HG03575 (cell line): ENCODE measurements at regions not wholly inside any gene's neighbourhood (a gene's known extent, or its start where the extent isn't known, plus 50 kb on each side); places are given as distances from the start of the nearest gene placed in this dataset.
"Not testable (repeated sequence)": the region's sequence is repeated elsewhere in the genome, so short reads cannot be mapped to it uniquely, and the experiment has no call there.

Experiments used
- ATAC-seq: cut with Tn5 transposase; IDR thresholded peaks from one replicate; pipeline ENCODE4 v1.9.1; 2021; ENCODE audit not compliant: unreplicated experiment, insufficient number of reproducible peaks, low FRiP score; ENCODE audit errors: extremely low read depth

GRCh38 chr14:71554323-71554722 lies 377.9 kb upstream of the RGS6 start:
- ATAC-seq: no peak

GRCh38 chr14:71554959-71555612 lies 377.1 kb upstream of the RGS6 start:
- peak; percentile 8 for ATAC-seq

- ATAC-seq: peak; percentile 48
Observed at GRCh38 chr14:71555654-71556559, 376.3 kb upstream of the RGS6 start.

- no peak for ATAC-seq
Observed at GRCh38 chr14:71556730-71557129, 375.5 kb upstream of the RGS6 start.

GRCh38 chr14:71557351-71557750 lies 374.9 kb upstream of the RGS6 start:
- no peak for ATAC-seq

GRCh38 chr14:71558943-71559342 lies 373.3 kb upstream of the RGS6 start:
- ATAC-seq: not testable (repeated sequence)

GRCh38 chr14:71560751-71561150 lies 371.5 kb upstream of the RGS6 start:
- ATAC-seq: no peak

GRCh38 chr14:71563492-71564153 lies 368.6 kb upstream of the RGS6 start:
- no peak for ATAC-seq

GRCh38 chr14:71566276-71566675 lies 366.0 kb upstream of the RGS6 start:
- no peak for ATAC-seq

- ATAC-seq: not testable (repeated sequence)
Observed at GRCh38 chr14:71567499-71568133, 364.6 kb upstream of the RGS6 start.

GRCh38 chr14:71574976-71575375 lies 357.3 kb upstream of the RGS6 start:
- ATAC-seq: no peak

GRCh38 chr14:71576472-71576871 lies 355.8 kb upstream of the RGS6 start:
- ATAC-seq: no peak

- ATAC-seq: no peak
Observed at GRCh38 chr14:71579331-71579730, 352.9 kb upstream of the RGS6 start.

- ATAC-seq: no peak
Observed at GRCh38 chr14:71582705-71583104, 349.5 kb upstream of the RGS6 start.

GRCh38 chr14:71583194-71583593 lies 349.0 kb upstream of the RGS6 start:
- ATAC-seq: no peak

GRCh38 chr14:71583705-71584104 lies 348.5 kb upstream of the RGS6 start:
- ATAC-seq: no peak

- ATAC-seq: no peak
Observed at GRCh38 chr14:71585361-71585760, 346.9 kb upstream of the RGS6 start.

GRCh38 chr14:71586131-71586897 lies 345.9 kb upstream of the RGS6 start:
- no peak for ATAC-seq

- no peak for ATAC-seq
Observed at GRCh38 chr14:71588028-71588427, 344.2 kb upstream of the RGS6 start.
